NCI-H1048 (cell line): ENCODE measurements at regions not wholly inside any gene's neighbourhood (a gene's known extent, or its start where the extent isn't known, plus 50 kb on each side); places are given as distances from the start of the nearest gene placed in this dataset.

Experiments
- DNase-seq: peaks from one replicate; lab custom pipeline; 2025; lab: John Stamatoyannopoulos, UW

GRCh38 chr6:23308166-23308565 lies 738.8 kb downstream of the HDGFL1 start:
- DNase-seq: no peak

GRCh38 chr6:23311211-23311610 lies 741.8 kb downstream of the HDGFL1 start:
- no peak for DNase-seq

- no peak for DNase-seq
Observed at GRCh38 chr6:23316131-23316530, 746.8 kb downstream of the HDGFL1 start.

GRCh38 chr6:23316931-23317330 lies 747.6 kb downstream of the HDGFL1 start:
- DNase-seq: no peak

GRCh38 chr6:23319582-23319981 lies 750.2 kb downstream of the HDGFL1 start:
- DNase-seq: no peak

GRCh38 chr6:23320471-23321015 lies 751.2 kb downstream of the HDGFL1 start:
- DNase-seq: no peak

- DNase-seq: no peak
Observed at GRCh38 chr6:23323897-23324296, 754.5 kb downstream of the HDGFL1 start.

- DNase-seq: no peak
Observed at GRCh38 chr6:23325065-23325464, 755.7 kb downstream of the HDGFL1 start.

- DNase-seq: no peak
Observed at GRCh38 chr6:23327621-23328020, 758.3 kb downstream of the HDGFL1 start.

GRCh38 chr6:23329086-23329485 lies 759.7 kb downstream of the HDGFL1 start:
- no peak for DNase-seq

- DNase-seq: no peak
Observed at GRCh38 chr6:23330632-23331031, 761.3 kb downstream of the HDGFL1 start.

GRCh38 chr6:23334360-23334759 lies 765.0 kb downstream of the HDGFL1 start:
- DNase-seq: no peak

GRCh38 chr6:23335894-23336293 lies 766.5 kb downstream of the HDGFL1 start:
- DNase-seq: no peak

GRCh38 chr6:23339268-23339667 lies 769.9 kb downstream of the HDGFL1 start:
- no peak for DNase-seq

- DNase-seq: no peak
Observed at GRCh38 chr6:23340271-23340670, 770.9 kb downstream of the HDGFL1 start.

GRCh38 chr6:23343610-23344306 lies 774.4 kb downstream of the HDGFL1 start:
- DNase-seq: no peak

GRCh38 chr6:23348185-23348584 lies 777.8 kb upstream of the NRSN1 start:
- no peak for DNase-seq

- DNase-seq: no peak
Observed at GRCh38 chr6:23349521-23350147, 776.4 kb upstream of the NRSN1 start.

GRCh38 chr6:23350752-23351453 lies 775.1 kb upstream of the NRSN1 start:
- no peak for DNase-seq

GRCh38 chr6:23354004-23354403 lies 772.0 kb upstream of the NRSN1 start:
- DNase-seq: no peak

- DNase-seq: no peak
Observed at GRCh38 chr6:23357185-23357766, 768.7 kb upstream of the NRSN1 start.

- no peak for DNase-seq
Observed at GRCh38 chr6:23365732-23366131, 760.3 kb upstream of the NRSN1 start.

GRCh38 chr6:23367311-23367710 lies 758.7 kb upstream of the NRSN1 start:
- no peak for DNase-seq
